ENCODE measurements at regions not wholly inside any gene's neighbourhood (a gene's known extent, or its start where the extent isn't known, plus 50 kb on each side); places are given as distances from the start of the nearest gene placed in this dataset.

DNA sequence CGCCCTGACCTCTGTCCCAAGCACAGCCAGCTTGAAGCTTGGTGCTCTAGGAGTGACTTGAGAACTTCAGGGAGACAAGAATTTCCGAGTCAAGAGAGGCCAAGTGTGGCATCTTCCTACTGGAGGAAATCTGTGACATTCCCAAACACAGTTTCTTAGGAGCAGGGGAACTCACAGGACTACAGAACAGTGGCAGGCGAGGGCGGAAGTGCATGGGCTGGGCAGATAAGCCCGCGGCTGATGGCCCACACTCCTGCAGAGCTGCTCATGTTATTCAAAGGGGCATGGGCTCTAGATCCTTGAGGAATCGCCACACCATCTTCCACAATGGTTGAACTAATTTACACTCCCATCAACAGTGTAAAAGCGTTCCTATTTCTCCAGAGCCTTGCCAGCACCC is 168.8 kb downstream of the KATNAL1 start:
- FAIRE-seq, result peak; percentile 60
- dilution Hi-C loops (cut with MboI; ENCODE audit: extremely low pct_ligation_motif_present, low sequenced_read_pairs), result loop anchor here (25.0 kb wide), 1 partner anchor 199 kb away; no protein-coding TSS in a partner anchor

DNA sequence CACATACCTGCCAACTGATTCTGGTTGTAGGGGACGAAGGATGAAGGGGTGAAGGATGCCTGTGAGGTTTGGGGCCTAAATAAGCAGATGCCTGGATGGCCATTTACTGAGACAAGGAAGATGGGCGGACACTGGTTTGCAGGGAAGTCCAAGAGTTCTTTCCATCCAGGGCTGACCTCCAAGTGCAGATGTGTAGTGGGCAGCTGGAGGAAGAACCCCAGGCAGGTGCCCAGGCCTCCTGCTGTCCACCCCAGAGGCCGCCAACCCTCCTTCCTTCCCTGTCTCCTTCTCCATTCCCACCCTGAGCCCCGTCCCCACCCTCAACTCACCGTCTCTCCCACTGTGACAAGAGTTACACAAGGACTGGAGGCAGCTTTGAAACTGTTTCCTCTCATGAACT is 171.5 kb downstream of the KATNAL1 start:
- dilution Hi-C loops (cut with MboI; ENCODE audit: extremely low pct_ligation_motif_present, low sequenced_read_pairs) (loop anchor here (25.0 kb wide), 1 partner anchor 201 kb away; no protein-coding TSS in a partner anchor), intact Hi-C loops (cut with micrococcal nuclease) (loop anchor here (10.0 kb wide), 1 partner anchor 169 kb away; the partner anchor contains the start of gene KATNAL1)
- Histone ChIP-seq H3K4me3 (replicated peaks in 1 of 3; ENCODE audit: insufficient read depth in 1 of 3, low read depth in 1 of 3, low read length in 3 of 3) (no peak overlapping the region), H3K9me3 (replicated peaks; ENCODE audit: control insufficient read depth, insufficient read depth, low read length) (no peaks in the 10 kb centered on the region), H3K27me3 (ENCODE audit: control insufficient read depth in 2 of 2, insufficient read depth in 2 of 2, low read length in 2 of 2) (no peaks in the 10 kb centered on the region), H3K27ac (ENCODE audit: insufficient read depth, low read depth, low read length) (no peak overlapping the region), H3K4me2 (ENCODE audit: insufficient read depth, low read length) (no peak overlapping the region), H3K9me1 (replicated peaks; ENCODE audit: control insufficient read depth, extremely low read depth, insufficient read depth, low read length) (no peaks in the 10 kb centered on the region), H3K79me2 (ENCODE audit: control insufficient read depth, insufficient read depth, low read length) (no peaks in the 10 kb centered on the region), H3K4me1 (ENCODE audit: control insufficient read depth, extremely low read depth, insufficient read depth, low read length) (peaks cover 9% of the 10 kb centered on the region), H2AFZ (ENCODE audit: low read depth, low read length) (no peak overlapping the region), H3K36me3 (ENCODE audit: control insufficient read depth in 2 of 2, extremely low read depth in 1 of 2, insufficient read depth in 2 of 2, low read length in 2 of 2) (no peaks in the 10 kb centered on the region), H3K9ac (replicated peaks; ENCODE audit: extremely low read depth, insufficient read depth, low read length) (no peak overlapping the region), H4K20me1 (replicated peaks; ENCODE audit: control insufficient read depth, extremely low read depth, insufficient read depth, low read length) (no peaks in the 10 kb centered on the region)
- FAIRE-seq, result no peak
- POLR2A ChIA-PET, result no interaction called here
- no peak for DNase-seq (ENCODE audit: low read depth, low spot score)
- BruUV-seq (replicated peaks), result no TSS peak
- no peak for TF ChIP-seq GATA2 (IDR thresholded peaks at IDR 0.05; ENCODE audit: insufficient read depth, insufficient read length, low read depth, low read length)
- TF ChIP-seq EZH2 (IDR thresholded peaks at IDR 0.05; ENCODE audit: borderline replicate concordance, low read depth, low read length, severe bottlenecking), result no peak
- TF ChIP-seq, protein P1, sequence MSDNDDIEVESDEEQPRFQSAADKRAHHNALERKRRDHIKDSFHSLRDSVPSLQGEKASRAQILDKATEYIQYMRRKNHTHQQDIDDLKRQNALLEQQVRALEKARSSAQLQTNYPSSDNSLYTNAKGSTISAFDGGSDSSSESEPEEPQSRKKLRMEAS (IDR thresholded peaks at IDR 0.05; ENCODE audit: insufficient read depth, insufficient read length), result no peak
- TF ChIP-seq FOS (IDR thresholded peaks at IDR 0.05; ENCODE audit: borderline replicate concordance, insufficient read depth, low read length), result no peak
- no peak for TF ChIP-seq JUN (IDR thresholded peaks at IDR 0.05; ENCODE audit: borderline replicate concordance, insufficient read depth, insufficient read length, low read depth)
- no peak for TF ChIP-seq POLR2A (IDR thresholded peaks at IDR 0.05; ENCODE audit: low read depth, low read length)
- no peak for TF ChIP-seq MYC (IDR thresholded peaks at IDR 0.05; ENCODE audit: low read depth, low read length)
- TF ChIP-seq, protein P2, sequence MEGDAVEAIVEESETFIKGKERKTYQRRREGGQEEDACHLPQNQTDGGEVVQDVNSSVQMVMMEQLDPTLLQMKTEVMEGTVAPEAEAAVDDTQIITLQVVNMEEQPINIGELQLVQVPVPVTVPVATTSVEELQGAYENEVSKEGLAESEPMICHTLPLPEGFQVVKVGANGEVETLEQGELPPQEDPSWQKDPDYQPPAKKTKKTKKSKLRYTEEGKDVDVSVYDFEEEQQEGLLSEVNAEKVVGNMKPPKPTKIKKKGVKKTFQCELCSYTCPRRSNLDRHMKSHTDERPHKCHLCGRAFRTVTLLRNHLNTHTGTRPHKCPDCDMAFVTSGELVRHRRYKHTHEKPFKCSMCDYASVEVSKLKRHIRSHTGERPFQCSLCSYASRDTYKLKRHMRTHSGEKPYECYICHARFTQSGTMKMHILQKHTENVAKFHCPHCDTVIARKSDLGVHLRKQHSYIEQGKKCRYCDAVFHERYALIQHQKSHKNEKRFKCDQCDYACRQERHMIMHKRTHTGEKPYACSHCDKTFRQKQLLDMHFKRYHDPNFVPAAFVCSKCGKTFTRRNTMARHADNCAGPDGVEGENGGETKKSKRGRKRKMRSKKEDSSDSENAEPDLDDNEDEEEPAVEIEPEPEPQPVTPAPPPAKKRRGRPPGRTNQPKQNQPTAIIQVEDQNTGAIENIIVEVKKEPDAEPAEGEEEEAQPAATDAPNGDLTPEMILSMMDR (IDR thresholded peaks at IDR 0.05; ENCODE audit: extremely low read depth in 1 of 2, insufficient read depth in 1 of 2, low read depth in 1 of 2, low read length in 2 of 2), result no peak
- no peak for TF ChIP-seq POLR2AphosphoS5 (IDR thresholded peaks at IDR 0.05; ENCODE audit: insufficient read depth, low read depth, low read length)
- CTCF ChIA-PET, result interaction anchor here (1.7 kb wide), 1 partner anchor 909 kb away, joined by 4 read pairs; no protein-coding TSS in a partner anchor

More for the DNA sequence above, 168.8 kb downstream of the KATNAL1 start:
- ChIA-PET POLR2A (interaction anchor here (1.1 kb wide), 1 partner anchor 726 kb away, joined by 3 read pairs; no protein-coding TSS in a partner anchor), CTCF (no interaction called here)
- Histone ChIP-seq H3K9me3 (replicated peaks; ENCODE audit: control insufficient read depth, insufficient read depth, low read length) (no peaks in the 10 kb centered on the region), H2AFZ (ENCODE audit: low read depth, low read length) (no peak overlapping the region), H3K27ac (ENCODE audit: insufficient read depth, low read depth, low read length) (peak overlapping the region; percentile 4), H3K27me3 (ENCODE audit: control insufficient read depth in 2 of 2, insufficient read depth in 2 of 2, low read length in 2 of 2) (no peaks in the 10 kb centered on the region), H3K4me3 (replicated peaks in 1 of 3; ENCODE audit: insufficient read depth in 1 of 3, low read depth in 1 of 3, low read length in 3 of 3) (no peak overlapping the region), H3K79me2 (ENCODE audit: control insufficient read depth, insufficient read depth, low read length) (no peaks in the 10 kb centered on the region), H3K9ac (replicated peaks; ENCODE audit: extremely low read depth, insufficient read depth, low read length) (no peak overlapping the region), H4K20me1 (replicated peaks; ENCODE audit: control insufficient read depth, extremely low read depth, insufficient read depth, low read length) (no peaks in the 10 kb centered on the region), H3K4me2 (ENCODE audit: insufficient read depth, low read length) (no peak overlapping the region), H3K4me1 (ENCODE audit: control insufficient read depth, extremely low read depth, insufficient read depth, low read length) (peaks cover 24% of the 10 kb centered on the region), H3K9me1 (replicated peaks; ENCODE audit: control insufficient read depth, extremely low read depth, insufficient read depth, low read length) (no peaks in the 10 kb centered on the region), H3K36me3 (ENCODE audit: control insufficient read depth in 2 of 2, extremely low read depth in 1 of 2, insufficient read depth in 2 of 2, low read length in 2 of 2) (no peaks in the 10 kb centered on the region)
- DNase-seq (ENCODE audit: low read depth, low spot score), result peak; percentile 57
- BruUV-seq (replicated peaks), result no TSS peak
- TF ChIP-seq EZH2 (IDR thresholded peaks at IDR 0.05; ENCODE audit: borderline replicate concordance, low read depth, low read length, severe bottlenecking), result no peak
- peak; percentile 38 for TF ChIP-seq GATA2 (IDR thresholded peaks at IDR 0.05; ENCODE audit: insufficient read depth, insufficient read length, low read depth, low read length)
- intact Hi-C loops (cut with micrococcal nuclease), result loop anchor here (10.0 kb wide), 1 partner anchor 166 kb away; the partner anchor contains the start of gene KATNAL1
